ENCODE measurements at regions not wholly inside any gene's neighbourhood (a gene's known extent, or its start where the extent isn't known, plus 50 kb on each side); places are given as distances from the start of the nearest gene placed in this dataset.

- TF ChIP-seq MYC (IDR thresholded peaks at IDR 0.05; ENCODE audit: low read depth, low read length), result no peak
- no peak for TF ChIP-seq MAX (IDR thresholded peaks at IDR 0.05; ENCODE audit: low read depth, low read length)
- no peak for TF ChIP-seq CTCF (IDR thresholded peaks at IDR 0.05; ENCODE audit: low read depth, low read length)
- TF ChIP-seq POLR2A (IDR thresholded peaks at IDR 0.05; ENCODE audit: extremely low read depth, insufficient read length), result no peak
These were observed 194.3 kb upstream of the PACRGL start for GRCh38 chr4:20505927-20506326.
